ENCODE measurements at regions not wholly inside any gene's neighbourhood (a gene's known extent, or its start where the extent isn't known, plus 50 kb on each side); places are given as distances from the start of the nearest gene placed in this dataset.

DNA sequence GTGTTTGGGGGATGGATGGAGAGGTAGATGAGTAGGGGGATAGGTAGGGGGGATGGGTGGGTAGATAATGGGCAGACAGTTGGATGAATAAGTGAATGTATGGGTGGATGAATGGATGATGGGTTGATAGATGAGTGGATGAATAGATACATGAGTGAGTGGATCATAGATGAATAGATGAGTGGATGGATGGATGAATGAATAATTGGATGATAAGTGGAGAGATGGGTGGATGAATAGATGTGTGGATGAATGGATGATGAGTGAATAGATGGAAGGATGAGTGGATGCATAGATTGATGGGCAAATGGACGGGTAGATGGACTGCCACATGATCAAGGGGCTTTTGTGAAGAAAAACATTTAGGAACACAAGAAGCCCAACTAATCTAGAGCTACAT is 133.3 kb upstream of the F3 start:
- DNase-seq (ENCODE audit: low spot score), result no peak
- TF ChIP-seq, protein P1, sequence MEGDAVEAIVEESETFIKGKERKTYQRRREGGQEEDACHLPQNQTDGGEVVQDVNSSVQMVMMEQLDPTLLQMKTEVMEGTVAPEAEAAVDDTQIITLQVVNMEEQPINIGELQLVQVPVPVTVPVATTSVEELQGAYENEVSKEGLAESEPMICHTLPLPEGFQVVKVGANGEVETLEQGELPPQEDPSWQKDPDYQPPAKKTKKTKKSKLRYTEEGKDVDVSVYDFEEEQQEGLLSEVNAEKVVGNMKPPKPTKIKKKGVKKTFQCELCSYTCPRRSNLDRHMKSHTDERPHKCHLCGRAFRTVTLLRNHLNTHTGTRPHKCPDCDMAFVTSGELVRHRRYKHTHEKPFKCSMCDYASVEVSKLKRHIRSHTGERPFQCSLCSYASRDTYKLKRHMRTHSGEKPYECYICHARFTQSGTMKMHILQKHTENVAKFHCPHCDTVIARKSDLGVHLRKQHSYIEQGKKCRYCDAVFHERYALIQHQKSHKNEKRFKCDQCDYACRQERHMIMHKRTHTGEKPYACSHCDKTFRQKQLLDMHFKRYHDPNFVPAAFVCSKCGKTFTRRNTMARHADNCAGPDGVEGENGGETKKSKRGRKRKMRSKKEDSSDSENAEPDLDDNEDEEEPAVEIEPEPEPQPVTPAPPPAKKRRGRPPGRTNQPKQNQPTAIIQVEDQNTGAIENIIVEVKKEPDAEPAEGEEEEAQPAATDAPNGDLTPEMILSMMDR (IDR thresholded peaks at IDR 0.05; ENCODE audit: extremely low read depth, missing control alignments), result no peak

DNA sequence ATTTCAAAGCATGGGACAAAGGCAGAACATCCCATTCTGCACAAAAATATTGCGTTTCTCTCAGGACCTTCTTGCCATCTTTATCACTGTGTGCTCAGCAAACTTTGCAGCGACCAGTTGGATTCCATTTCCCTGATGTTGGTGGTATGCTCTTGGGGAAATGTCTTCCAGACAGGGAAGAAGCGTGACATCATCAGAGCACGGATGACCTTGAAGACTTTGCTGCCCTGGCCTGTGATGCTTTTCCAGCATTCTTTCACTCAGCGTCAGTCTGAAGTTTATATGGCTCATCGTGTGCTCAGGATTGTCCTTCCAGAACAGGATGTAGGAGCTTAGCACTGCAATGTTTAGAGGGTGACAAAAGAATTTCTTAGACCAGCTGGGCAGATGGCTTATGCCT is 131.4 kb upstream of the F3 start:
- no peak for DNase-seq (ENCODE audit: low spot score)

DNA sequence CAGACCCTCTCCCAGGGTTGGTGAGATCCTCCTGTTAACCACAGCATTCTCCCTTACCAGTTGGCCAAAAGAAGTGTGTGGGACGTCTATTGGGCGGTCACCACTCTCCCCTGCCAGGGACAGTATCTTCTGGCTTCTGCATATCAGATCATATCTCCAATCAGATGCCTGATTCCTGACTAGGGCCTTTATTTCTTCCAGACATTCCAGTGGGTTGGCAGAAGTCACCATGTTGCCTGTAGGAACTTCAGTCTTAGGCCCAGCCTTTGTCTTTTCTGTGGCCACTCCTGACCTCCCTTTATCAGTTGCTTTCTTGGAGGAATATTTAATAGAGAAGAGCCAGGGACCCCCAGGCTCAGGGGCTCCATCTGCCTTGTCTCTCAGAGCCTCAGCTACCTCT is 130.4 kb upstream of the F3 start:
- no peak for DNase-seq (ENCODE audit: low spot score)
- TF ChIP-seq, protein P1 (IDR thresholded peaks at IDR 0.05; ENCODE audit: extremely low read depth, missing control alignments), result no peak

More for the DNA sequence above, 131.4 kb upstream of the F3 start:
- TF ChIP-seq, protein P1 (IDR thresholded peaks at IDR 0.05; ENCODE audit: extremely low read depth, missing control alignments), result no peak

DNA sequence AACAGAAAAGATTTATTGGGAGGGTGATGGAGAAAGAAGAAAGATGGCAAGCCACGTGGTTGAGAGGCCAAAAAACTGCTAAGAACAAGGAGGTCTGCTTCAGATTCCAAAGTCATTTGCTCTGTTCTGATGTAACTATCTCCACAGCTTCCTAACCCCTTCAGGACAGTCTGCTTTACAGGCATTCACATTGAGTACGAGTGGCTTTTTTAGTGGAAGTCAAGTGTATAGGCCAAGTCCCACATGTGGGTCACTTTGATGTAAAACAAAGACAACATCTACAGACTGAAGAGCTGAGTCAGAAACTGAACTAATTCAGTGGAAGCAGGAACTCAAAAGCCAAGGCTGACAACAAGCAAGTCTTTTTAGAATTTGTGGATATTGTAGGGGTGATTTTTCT is 128.7 kb upstream of the F3 start:
- TF ChIP-seq, protein P1 (IDR thresholded peaks at IDR 0.05; ENCODE audit: extremely low read depth, missing control alignments), result no peak
- no peak for DNase-seq (ENCODE audit: low spot score)

DNA sequence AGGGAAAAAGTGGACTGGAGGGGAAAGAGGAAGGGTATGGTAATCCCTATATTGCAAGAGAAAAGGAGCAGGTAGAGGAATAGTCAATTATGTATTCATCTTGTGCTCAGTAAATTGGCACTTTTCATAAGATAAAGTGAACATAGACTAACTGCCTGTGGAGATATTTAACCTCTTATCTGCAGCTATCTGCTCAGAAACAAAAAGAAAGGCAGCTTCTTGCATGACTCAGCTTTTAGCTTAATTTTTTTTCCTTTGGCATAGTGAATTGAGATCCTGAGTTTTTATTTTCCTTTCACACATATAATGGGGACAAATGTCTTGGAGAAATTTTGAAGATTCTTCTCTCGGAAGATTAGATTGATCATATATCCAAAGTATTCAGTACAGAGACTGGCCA is 127.6 kb upstream of the F3 start:
- TF ChIP-seq, protein P1 (IDR thresholded peaks at IDR 0.05; ENCODE audit: extremely low read depth, missing control alignments), result no peak
- DNase-seq (ENCODE audit: low spot score), result no peak

DNA sequence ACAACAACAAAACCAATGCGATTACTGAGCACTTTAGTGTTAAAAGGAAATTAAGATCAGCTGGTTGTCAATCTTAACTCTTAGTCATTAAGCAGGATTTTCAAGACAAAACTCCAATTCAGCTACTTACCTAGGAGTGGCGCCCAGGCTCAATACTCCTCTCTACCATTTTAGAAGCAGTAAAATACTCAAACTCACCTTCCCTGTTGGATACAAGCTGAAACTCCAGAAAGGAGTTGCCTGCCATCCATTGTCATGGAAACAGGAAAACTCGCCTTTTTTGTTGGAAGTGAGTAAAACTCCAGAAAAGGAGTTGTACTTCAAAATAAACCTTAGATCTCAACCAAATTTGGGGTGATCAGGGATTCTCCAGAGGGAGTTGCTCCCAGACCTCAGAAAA is 127.0 kb upstream of the F3 start:
- no peak for DNase-seq (ENCODE audit: low spot score)
- TF ChIP-seq, protein P1 (IDR thresholded peaks at IDR 0.05; ENCODE audit: extremely low read depth, missing control alignments), result no peak

DNA sequence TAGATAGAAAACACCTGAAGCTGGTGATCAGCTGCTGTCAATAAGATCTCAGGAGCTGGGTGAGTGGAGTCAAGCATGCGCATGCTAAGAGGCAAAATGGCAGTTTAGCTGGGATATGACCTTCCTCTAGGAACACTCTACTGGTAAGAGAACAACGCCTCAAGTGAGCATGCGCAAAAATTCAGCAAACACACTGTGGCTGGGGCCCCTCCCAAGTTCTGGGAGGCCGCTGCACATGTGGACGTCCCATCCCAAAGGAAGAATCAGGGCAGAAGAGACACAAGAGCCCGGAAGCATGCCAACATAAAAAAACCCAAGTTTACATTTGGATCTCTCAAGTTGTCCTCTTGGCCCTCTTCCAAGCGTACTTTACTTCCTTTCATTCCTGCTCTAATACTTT is 126.3 kb upstream of the F3 start:
- TF ChIP-seq, protein P1 (IDR thresholded peaks at IDR 0.05; ENCODE audit: extremely low read depth, missing control alignments), result no peak
- no peak for DNase-seq (ENCODE audit: low spot score)

Measured in GM20000 (cell line).